SU-DHL-6 (cell line): ENCODE measurements at regions not wholly inside any gene's neighbourhood (a gene's known extent, or its start where the extent isn't known, plus 50 kb on each side); places are given as distances from the start of the nearest gene placed in this dataset.
A peak's percentile ranks its signal among the peaks of the same experiment; 100 is the strongest.
"Not testable (repeated sequence)": the region's sequence is repeated elsewhere in the genome, so short reads cannot be mapped to it uniquely, and the experiment has no call there.

Source experiments
- H2AFZ ChIP-seq: fragments of 200-600 bp; sonication (generic); 2 replicates; pipeline ENCODE4 v1.6.1; 2014; ENCODE audit warnings: low read depth, mild to moderate bottlenecking, moderate library complexity, mixed read lengths, antibody characterized with exemption, low read length; ENCODE audit not compliant: severe bottlenecking
- H3F3A ChIP-seq: fragments of 200-600 bp; shearing (Covaris generic); 2 replicates; pipeline ENCODE4 v1.6.0; 2016; ENCODE audit warnings: antibody characterized with exemption, mild to moderate bottlenecking; ENCODE audit not compliant: insufficient read depth
- H3K27ac ChIP-seq: fragments of 200-600 bp; sonication (generic); 2 replicates; pipeline ENCODE4 v1.5.1; 2016; ENCODE audit warnings: low read depth, mild to moderate bottlenecking, low read length, moderate library complexity, mixed read lengths
- H3K27me3 ChIP-seq: fragments of 200-600 bp; sonication (generic), shearing (Covaris generic); 2 replicates; pipeline ENCODE4 v1.6.0; 2014; ENCODE audit warnings: mild to moderate bottlenecking, low read length
- H3K36me3 ChIP-seq: fragments of 200-600 bp; sonication (generic); 2 replicates; pipeline ENCODE4 v1.6.1; 2014; ENCODE audit warnings: mild to moderate bottlenecking, low read length, mixed read lengths
- H3K4me2 ChIP-seq: fragments of 300-600, 200-600 bp; shearing (Covaris generic), sonication (generic); 2 replicates; pipeline ENCODE4 v1.6.0; 2014; ENCODE audit warnings: low read length, low read depth, mild to moderate bottlenecking; ENCODE audit not compliant: poor library complexity, severe bottlenecking
- H3K4me3 ChIP-seq: fragments of 200-600 bp; sonication (generic); 2 replicates; pipeline ENCODE4 v1.5.1; 2014; ENCODE audit warnings: antibody characterized with exemption, low read length, mild to moderate bottlenecking, mixed read lengths; ENCODE audit not compliant: insufficient read depth, poor library complexity, severe bottlenecking
- H3K79me2 ChIP-seq: fragments of 200-600 bp; sonication (generic); 2 replicates; pipeline ENCODE4 v1.6.1; 2014; ENCODE audit warnings: mild to moderate bottlenecking, low read length, moderate library complexity; ENCODE audit not compliant: insufficient read depth
- H3K9ac ChIP-seq: fragments of 200-600 bp; sonication (generic); 2 replicates; pipeline ENCODE4 v1.7.0; 2014; ENCODE audit warnings: mild to moderate bottlenecking, low read length
- H3K9me2 ChIP-seq: fragments of 200-600 bp; sonication (generic); replicated peaks from 2 replicates; pipeline ENCODE4 v1.6.1; 2014; ENCODE audit warnings: low read length; ENCODE audit not compliant: insufficient read depth
- H3K9me3 ChIP-seq: fragments of 200-600 bp; sonication (generic); 2 replicates; pipeline ENCODE4 v1.6.1; 2014; ENCODE audit warnings: low read length, mixed read lengths; ENCODE audit not compliant: insufficient read depth
- H4K20me1 ChIP-seq: fragments of 200-600 bp; sonication (generic); 2 replicates; pipeline ENCODE4 v1.6.1; 2014; ENCODE audit warnings: low read depth, mild to moderate bottlenecking, antibody characterized with exemption, low read length, moderate library complexity, mixed read lengths
- CTCF ChIP-seq: fragments of 200-600 bp; sonication (generic); IDR thresholded peaks from one replicate; pipeline ENCODE4 v1.5.1; 2017; ENCODE audit warnings: antibody characterized with exemption, mild to moderate bottlenecking, low read length, moderate library complexity; ENCODE audit not compliant: insufficient read depth, poor library complexity, severe bottlenecking
- EZH2phosphoT487 ChIP-seq: fragments of 200-600 bp; sonication (generic), shearing (Covaris generic); conservative IDR thresholded peaks from 2 replicates; pipeline ENCODE4 v1.6.1; 2018; ENCODE audit warnings: mild to moderate bottlenecking, antibody characterized with exemption, low read length, moderate library complexity, mixed read lengths

GRCh38 chr14:43341921-43342320, 1165.2 kb downstream of the FSCB start:
- H3K27ac ChIP-seq: no peak overlapping the region
- H3K4me3 ChIP-seq: no peak overlapping the region
- H2AFZ ChIP-seq: no peak overlapping the region
- TF ChIP-seq CTCF (no peak), EZH2phosphoT487 (no peak)
- no peaks in the 10 kb centered on the region for H3K79me2 ChIP-seq
- no peaks in the 10 kb centered on the region for H3K9me2 ChIP-seq
- H4K20me1 ChIP-seq: no peaks in the 10 kb centered on the region
- H3F3A ChIP-seq: no peaks in the 10 kb centered on the region
- no peaks in the 10 kb centered on the region for H3K9me3 ChIP-seq
- H3K9ac ChIP-seq: no peak overlapping the region
- no peaks in the 10 kb centered on the region for H3K36me3 ChIP-seq
- no peaks in the 10 kb centered on the region for H3K27me3 ChIP-seq
- no peak overlapping the region for H3K4me2 ChIP-seq

- Histone ChIP-seq H3K9me2 (no peaks in the 10 kb centered on the region), H3K36me3 (no peaks in the 10 kb centered on the region), H3K9me3 (no peaks in the 10 kb centered on the region), H3F3A (no peaks in the 10 kb centered on the region), H3K27me3 (no peaks in the 10 kb centered on the region), H3K9ac (no peak overlapping the region), H3K4me2 (no peak overlapping the region), H4K20me1 (no peaks in the 10 kb centered on the region), H3K27ac (no peak overlapping the region), H3K79me2 (no peaks in the 10 kb centered on the region), H3K4me3 (no peak overlapping the region), H2AFZ (peak overlapping the region; percentile 59)
- TF ChIP-seq CTCF: no peak
- TF ChIP-seq EZH2phosphoT487: no peak
Observed at GRCh38 chr14:43338713-43339112, 1168.4 kb downstream of the FSCB start.

GRCh38 chr14:43336351-43336750, 1170.7 kb downstream of the FSCB start:
- H3K9me2 ChIP-seq: no peaks in the 10 kb centered on the region
- H4K20me1 ChIP-seq: no peaks in the 10 kb centered on the region
- no peak overlapping the region for H3K27ac ChIP-seq
- H3K79me2 ChIP-seq: no peaks in the 10 kb centered on the region
- H2AFZ ChIP-seq: no peak overlapping the region
- no peaks in the 10 kb centered on the region for H3F3A ChIP-seq
- H3K4me3 ChIP-seq: no peak overlapping the region
- no peak overlapping the region for H3K9ac ChIP-seq
- no peak overlapping the region for H3K4me2 ChIP-seq
- H3K9me3 ChIP-seq: no peaks in the 10 kb centered on the region
- no peaks in the 10 kb centered on the region for H3K27me3 ChIP-seq
- H3K36me3 ChIP-seq: no peaks in the 10 kb centered on the region
- TF ChIP-seq CTCF (no peak), EZH2phosphoT487 (no peak)

GRCh38 chr14:43326501-43327407, 1180.3 kb downstream of the FSCB start:
- H3K27ac ChIP-seq, H3K9ac ChIP-seq, H3K27me3 ChIP-seq, H3K36me3 ChIP-seq, H3K9me3 ChIP-seq, H2AFZ ChIP-seq, H3K4me2 ChIP-seq, H4K20me1 ChIP-seq, H3F3A ChIP-seq, H3K9me2 ChIP-seq, H3K4me3 ChIP-seq, H3K79me2 ChIP-seq: not testable (repeated sequence)
